ENCODE measurements at regions not wholly inside any gene's neighbourhood (a gene's known extent, or its start where the extent isn't known, plus 50 kb on each side); places are given as distances from the start of the nearest gene placed in this dataset.

DNA sequence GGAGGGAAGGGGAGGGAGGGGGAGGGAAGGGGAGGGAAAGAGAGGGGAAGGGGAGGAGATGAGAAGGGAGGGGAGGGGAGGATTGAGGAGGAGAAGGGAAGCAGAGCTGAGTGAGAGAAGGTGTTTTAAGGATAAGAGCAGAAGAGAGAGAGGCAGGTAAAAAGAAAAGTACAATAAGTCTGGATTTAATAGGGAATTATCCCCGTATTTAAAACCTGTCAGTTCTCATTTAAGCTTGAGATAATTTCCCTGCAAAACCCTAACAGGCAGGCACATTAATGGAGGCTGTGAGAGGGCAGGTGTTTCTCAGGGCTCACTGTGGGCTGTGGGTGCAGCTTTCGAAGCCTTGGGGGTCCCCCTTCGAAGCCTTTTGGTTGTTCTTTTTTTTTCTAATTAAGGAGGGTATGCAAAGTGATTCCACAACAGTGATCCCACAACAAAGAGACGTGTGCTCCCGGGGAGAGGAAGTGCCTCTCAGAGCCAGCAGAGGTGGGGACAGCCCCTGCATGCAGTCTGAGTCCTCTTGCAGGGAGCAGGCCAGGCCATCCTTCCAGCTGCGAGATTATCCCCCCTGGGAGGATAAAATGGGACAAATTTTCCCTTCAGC is 317.9 kb upstream of the IRX1 start:
- Histone ChIP-seq H3K4me3 (no peak overlapping the region), H3K27ac (no peak overlapping the region), H3K27me3 (peaks cover 0 to 11% (median 0%) of the 10 kb centered on the region in 3 donors), H3K9me3 (no peaks in the 10 kb centered on the region), H3K4me1 (no peaks in the 10 kb centered on the region), H3K36me3 (no peaks in the 10 kb centered on the region)
- TF ChIP-seq, protein P1, sequence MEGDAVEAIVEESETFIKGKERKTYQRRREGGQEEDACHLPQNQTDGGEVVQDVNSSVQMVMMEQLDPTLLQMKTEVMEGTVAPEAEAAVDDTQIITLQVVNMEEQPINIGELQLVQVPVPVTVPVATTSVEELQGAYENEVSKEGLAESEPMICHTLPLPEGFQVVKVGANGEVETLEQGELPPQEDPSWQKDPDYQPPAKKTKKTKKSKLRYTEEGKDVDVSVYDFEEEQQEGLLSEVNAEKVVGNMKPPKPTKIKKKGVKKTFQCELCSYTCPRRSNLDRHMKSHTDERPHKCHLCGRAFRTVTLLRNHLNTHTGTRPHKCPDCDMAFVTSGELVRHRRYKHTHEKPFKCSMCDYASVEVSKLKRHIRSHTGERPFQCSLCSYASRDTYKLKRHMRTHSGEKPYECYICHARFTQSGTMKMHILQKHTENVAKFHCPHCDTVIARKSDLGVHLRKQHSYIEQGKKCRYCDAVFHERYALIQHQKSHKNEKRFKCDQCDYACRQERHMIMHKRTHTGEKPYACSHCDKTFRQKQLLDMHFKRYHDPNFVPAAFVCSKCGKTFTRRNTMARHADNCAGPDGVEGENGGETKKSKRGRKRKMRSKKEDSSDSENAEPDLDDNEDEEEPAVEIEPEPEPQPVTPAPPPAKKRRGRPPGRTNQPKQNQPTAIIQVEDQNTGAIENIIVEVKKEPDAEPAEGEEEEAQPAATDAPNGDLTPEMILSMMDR (IDR thresholded peaks at IDR 0.05): no peak
- TF ChIP-seq POLR2A (IDR thresholded peaks at IDR 0.05) (no peak), POLR2AphosphoS5 (IDR thresholded peaks at IDR 0.05) (no peak), EP300 (IDR thresholded peaks at IDR 0.05) (no peak)
- 14 to 36% methylated on average over 6 of the region's 6 CpGs for WGBS, 2 donors
- intact Hi-C loops (cut with DNase I): no loop called here
- DNase-seq: no peak

DNA sequence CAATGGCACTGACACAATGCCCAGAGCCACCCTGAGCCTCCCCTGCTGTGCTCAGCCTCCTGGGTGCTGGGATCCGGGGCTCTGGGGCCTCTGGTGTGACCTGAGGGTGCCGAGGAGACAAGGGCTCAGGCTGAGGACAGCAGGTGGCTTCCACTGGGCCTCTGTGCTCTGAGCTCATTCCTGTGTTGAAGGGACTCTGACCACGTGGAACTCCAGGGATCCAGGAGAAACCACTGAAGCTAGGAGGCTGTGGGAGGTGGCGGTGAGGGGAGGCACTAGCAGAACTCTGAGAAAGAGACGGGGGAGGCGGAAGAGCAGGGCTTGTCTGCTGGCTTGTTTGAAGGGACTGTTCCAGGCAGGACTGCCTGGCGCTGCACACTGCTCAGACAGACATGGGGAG is 318.7 kb upstream of the IRX1 start:
- WGBS, 2 donors: 54 to 62% methylated on average over 7 of the region's 7 CpGs
- Histone ChIP-seq H3K9me3 (no peaks in the 10 kb centered on the region), H3K27me3 (peaks cover 0 to 11% (median 0%) of the 10 kb centered on the region in 3 donors), H3K4me3 (no peak overlapping the region), H3K36me3 (no peaks in the 10 kb centered on the region), H3K4me1 (no peaks in the 10 kb centered on the region), H3K27ac (no peak overlapping the region)
- TF ChIP-seq POLR2AphosphoS5 (IDR thresholded peaks at IDR 0.05): no peak
- TF ChIP-seq, protein P1 (IDR thresholded peaks at IDR 0.05): no peak
- no peak for TF ChIP-seq POLR2A (IDR thresholded peaks at IDR 0.05)
- no peak for TF ChIP-seq EP300 (IDR thresholded peaks at IDR 0.05)
- intact Hi-C loops (cut with DNase I): no loop called here
- DNase-seq: no peak

DNA sequence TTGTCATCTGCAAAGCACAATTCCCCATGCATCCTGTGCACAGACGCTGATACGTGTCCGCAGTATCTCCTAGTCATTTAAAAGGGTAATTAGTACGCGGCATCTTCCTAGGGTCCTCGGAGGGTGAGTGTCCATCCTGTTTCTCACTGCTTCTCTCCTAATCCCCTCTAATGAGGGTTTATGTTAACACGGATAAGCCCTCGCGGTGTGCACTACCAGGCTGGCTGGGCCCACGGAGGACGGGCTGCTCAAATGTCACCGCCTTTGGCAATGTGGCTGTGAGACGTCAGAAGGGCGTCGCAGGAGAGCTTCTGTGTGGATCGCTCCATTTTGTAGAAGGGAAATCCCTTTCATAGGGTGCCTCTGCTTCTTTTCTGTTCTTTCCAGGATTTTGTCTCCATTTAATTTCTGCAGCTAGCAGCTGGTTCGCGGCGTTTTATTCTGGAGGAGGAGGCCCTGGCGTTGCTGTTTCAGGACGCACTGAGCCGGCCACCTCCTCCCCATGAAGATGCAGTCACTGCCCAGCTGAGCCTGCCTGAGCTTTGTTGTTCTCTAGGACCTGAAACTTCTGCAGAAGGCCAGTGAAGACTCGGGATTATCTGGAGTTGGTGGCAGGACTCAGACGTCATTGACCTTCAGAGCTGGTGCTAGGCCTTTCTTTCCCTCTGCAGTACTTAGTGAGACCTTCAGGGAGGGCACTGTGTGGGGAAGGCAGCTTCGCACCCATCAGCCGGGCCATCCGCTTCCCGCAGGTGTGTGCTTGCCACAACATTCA is 326.1 kb upstream of the IRX1 start:
- no peaks in the 10 kb centered on the region for H3K27me3 ChIP-seq
- no peak overlapping the region for H3K27ac ChIP-seq
- no peak for DNase-seq
- no peak for TF ChIP-seq EP300 (IDR thresholded peaks at IDR 0.05)
- no peak for TF ChIP-seq POLR2A (IDR thresholded peaks at IDR 0.05)
- no peak for TF ChIP-seq POLR2AphosphoS5 (IDR thresholded peaks at IDR 0.05)
- TF ChIP-seq, protein P1 (IDR thresholded peaks at IDR 0.05): no peak
- H3K9me3 ChIP-seq: no peaks in the 10 kb centered on the region
- H3K4me3 ChIP-seq: no peak overlapping the region
- H3K4me1 ChIP-seq: no peaks in the 10 kb centered on the region
- 84 to 85% methylated on average over 28 of the region's 28 CpGs for WGBS, 2 donors
- intact Hi-C loops (cut with DNase I): no loop called here
- H3K36me3 ChIP-seq: no peaks in the 10 kb centered on the region

DNA sequence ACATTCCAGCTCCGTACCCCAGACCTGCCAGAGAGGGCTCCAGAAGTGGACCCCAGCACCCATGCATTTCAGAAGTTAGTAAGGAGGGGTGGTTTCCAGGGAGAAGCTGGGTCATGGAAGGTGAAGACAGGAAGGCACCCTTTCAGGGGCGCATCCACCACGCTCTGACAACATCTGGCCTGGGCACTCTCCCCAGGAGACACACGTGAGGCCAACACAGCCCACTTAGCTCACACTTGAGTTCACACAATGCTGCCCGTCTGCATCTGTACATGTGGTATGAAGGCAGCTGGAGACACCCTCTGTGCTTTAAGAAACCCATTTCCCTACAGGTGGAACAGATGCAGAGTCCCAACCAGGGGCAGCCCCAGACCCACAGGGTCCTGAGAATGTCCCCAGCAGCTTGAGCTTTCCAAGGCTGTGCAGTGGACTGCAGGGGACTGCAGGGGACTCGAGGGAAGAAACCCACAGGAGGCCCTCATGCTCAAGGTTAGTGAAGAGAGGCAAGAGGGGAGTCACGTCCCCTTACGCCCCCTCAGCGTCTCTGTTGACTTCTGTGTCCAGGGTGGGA is 326.8 kb upstream of the IRX1 start:
- intact Hi-C loops (cut with DNase I): no loop called here
- no peaks in the 10 kb centered on the region for H3K4me1 ChIP-seq
- TF ChIP-seq POLR2AphosphoS5 (IDR thresholded peaks at IDR 0.05) (no peak), EP300 (IDR thresholded peaks at IDR 0.05) (no peak), POLR2A (IDR thresholded peaks at IDR 0.05) (no peak)
- TF ChIP-seq, protein P1 (IDR thresholded peaks at IDR 0.05): no peak
- no peak for DNase-seq
- H3K27ac ChIP-seq: no peak overlapping the region
- no peaks in the 10 kb centered on the region for H3K9me3 ChIP-seq
- WGBS, 2 donors: 78 to 82% methylated on average over 9 of the region's 9 CpGs
- H3K4me3 ChIP-seq: no peak overlapping the region
- H3K36me3 ChIP-seq: no peaks in the 10 kb centered on the region
- H3K27me3 ChIP-seq: no peaks in the 10 kb centered on the region

All from sigmoid colon (tissue), 6 donors.